H1 (cell line): ENCODE measurements at regions not wholly inside any gene's neighbourhood (a gene's known extent, or its start where the extent isn't known, plus 50 kb on each side); places are given as distances from the start of the nearest gene placed in this dataset.

ENCODE experiments used
- CHD7 ChIP-seq: fragments of 300-600 bp; sonication (generic); IDR thresholded peaks from 2 replicates; pipeline ENCODE4 v1.7.1; 2012; ENCODE audit warnings: low read length, moderate library complexity, mild to moderate bottlenecking, inconsistent platforms; ENCODE audit not compliant: insufficient replicate concordance

DNA sequence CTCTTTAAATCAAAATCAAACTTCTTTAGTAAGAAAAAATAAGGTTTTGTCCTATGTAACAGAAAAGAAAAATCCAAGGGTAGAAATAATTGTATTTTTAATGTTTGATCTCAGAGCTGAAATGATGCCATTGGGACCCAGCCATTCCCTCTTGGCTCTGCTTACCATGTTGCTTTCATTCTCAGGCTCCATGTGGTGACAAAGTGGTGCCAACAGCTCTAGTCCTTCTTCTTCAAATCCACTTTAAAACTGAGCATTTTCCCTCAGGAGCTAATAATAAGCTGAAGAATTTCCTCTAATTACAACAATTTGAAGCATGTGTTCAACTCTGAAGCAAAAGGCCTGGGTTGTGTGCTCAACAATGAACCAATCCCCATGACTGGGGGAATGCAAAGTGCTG lies 327.9 kb downstream of the EN1 start (continued):
- no peak for TF ChIP-seq CHD7
- TF ChIP-seq, all 59 proteins: peak for 0
